ENCODE measurements at regions not wholly inside any gene's neighbourhood (a gene's known extent, or its start where the extent isn't known, plus 50 kb on each side); places are given as distances from the start of the nearest gene placed in this dataset.

- H3K36me3 ChIP-seq (ENCODE audit: control insufficient read depth, insufficient read depth, low read length): no peaks in the 10 kb centered on the region
- no peak overlapping the region for H3K4me3 ChIP-seq (replicated peaks; ENCODE audit: low read depth, low read length)
- TF ChIP-seq CTCF (IDR thresholded peaks at IDR 0.05; ENCODE audit: insufficient read depth, low read length, poor library complexity, severe bottlenecking): no peak
- H3K27me3 ChIP-seq (replicated peaks; ENCODE audit: control insufficient read depth, insufficient read depth, low read length): no peaks in the 10 kb centered on the region
- no peak for DNase-seq (ENCODE audit: extremely low read depth, insufficient read length)
These were observed 1148.3 kb downstream of the EPHA7 start for GRCh38 chr6:92271091-92271490.

GRCh38 chr6:92270365-92270764 lies 1149.0 kb downstream of the EPHA7 start:
- TF ChIP-seq CTCF (IDR thresholded peaks at IDR 0.05; ENCODE audit: insufficient read depth, low read length, poor library complexity, severe bottlenecking): no peak
- no peaks in the 10 kb centered on the region for H3K27me3 ChIP-seq (replicated peaks; ENCODE audit: control insufficient read depth, insufficient read depth, low read length)

GRCh38 chr6:92267335-92267734 lies 1152.0 kb downstream of the EPHA7 start:
- no peak for TF ChIP-seq CTCF (IDR thresholded peaks at IDR 0.05; ENCODE audit: insufficient read depth, low read length, poor library complexity, severe bottlenecking)
- no peak for DNase-seq (ENCODE audit: extremely low read depth, insufficient read length)
- no peaks in the 10 kb centered on the region for H3K27me3 ChIP-seq (replicated peaks; ENCODE audit: control insufficient read depth, insufficient read depth, low read length)
- no peak overlapping the region for H3K4me3 ChIP-seq (replicated peaks; ENCODE audit: low read depth, low read length)
- H3K36me3 ChIP-seq (ENCODE audit: control insufficient read depth, insufficient read depth, low read length): no peaks in the 10 kb centered on the region

More at GRCh38 chr6:92270365-92270764, 1149.0 kb downstream of the EPHA7 start:
- no peak for DNase-seq (ENCODE audit: extremely low read depth, insufficient read length)
- Histone ChIP-seq H3K36me3 (ENCODE audit: control insufficient read depth, insufficient read depth, low read length) (no peaks in the 10 kb centered on the region), H3K4me3 (replicated peaks; ENCODE audit: low read depth, low read length) (no peak overlapping the region)

- no peaks in the 10 kb centered on the region for H3K27me3 ChIP-seq (replicated peaks; ENCODE audit: control insufficient read depth, insufficient read depth, low read length)
- DNase-seq (ENCODE audit: extremely low read depth, insufficient read length): no peak
- no peak for TF ChIP-seq CTCF (IDR thresholded peaks at IDR 0.05; ENCODE audit: insufficient read depth, low read length, poor library complexity, severe bottlenecking)
- no peak overlapping the region for H3K4me3 ChIP-seq (replicated peaks; ENCODE audit: low read depth, low read length)
- H3K36me3 ChIP-seq (ENCODE audit: control insufficient read depth, insufficient read depth, low read length): no peaks in the 10 kb centered on the region
These were observed 1155.5 kb downstream of the EPHA7 start for GRCh38 chr6:92263864-92264263.

- no peaks in the 10 kb centered on the region for H3K27me3 ChIP-seq (replicated peaks; ENCODE audit: control insufficient read depth, insufficient read depth, low read length)
- no peak for TF ChIP-seq CTCF (IDR thresholded peaks at IDR 0.05; ENCODE audit: insufficient read depth, low read length, poor library complexity, severe bottlenecking)
- no peak overlapping the region for H3K4me3 ChIP-seq (replicated peaks; ENCODE audit: low read depth, low read length)
- DNase-seq (ENCODE audit: extremely low read depth, insufficient read length): no peak
- H3K36me3 ChIP-seq (ENCODE audit: control insufficient read depth, insufficient read depth, low read length): no peaks in the 10 kb centered on the region
These were observed 1160.2 kb downstream of the EPHA7 start for GRCh38 chr6:92259171-92259570.

- no peaks in the 10 kb centered on the region for H3K27me3 ChIP-seq (replicated peaks; ENCODE audit: control insufficient read depth, insufficient read depth, low read length)
- no peak overlapping the region for H3K4me3 ChIP-seq (replicated peaks; ENCODE audit: low read depth, low read length)
- TF ChIP-seq CTCF (IDR thresholded peaks at IDR 0.05; ENCODE audit: insufficient read depth, low read length, poor library complexity, severe bottlenecking): no peak
- DNase-seq (ENCODE audit: extremely low read depth, insufficient read length): no peak
- H3K36me3 ChIP-seq (ENCODE audit: control insufficient read depth, insufficient read depth, low read length): no peaks in the 10 kb centered on the region
These were observed 1176.0 kb downstream of the EPHA7 start for GRCh38 chr6:92243315-92243714.
